H1 (cell line): ENCODE measurements at regions not wholly inside any gene's neighbourhood (a gene's known extent, or its start where the extent isn't known, plus 50 kb on each side); places are given as distances from the start of the nearest gene placed in this dataset.

Experiments used
- CTCF ChIA-PET: fragments of 300-600 bp; sonication (Branson Sonifier 250); formaldehyde crosslinking; loops from one replicate; lab custom pipeline; 2021; ENCODE audit not compliant: partially characterized antibody; lab: Charles Lee
- POLR2A ChIA-PET: fragments of 300-600 bp; sonication (Branson Sonifier 250); formaldehyde crosslinking; loops from one replicate; lab custom pipeline; 2021; ENCODE audit warnings: inconsistent platforms; ENCODE audit not compliant: partially characterized antibody; lab: Charles Lee
- DNase-seq, 2 experiments: peaks; one replicate each; pipeline versions ENCODE4 v3.0.0 to v3.0.0-alpha.2; 2010 to 2022; ENCODE audit warnings: low spot score in 2 of 2, low read depth in 1 of 2, mixed read lengths in 1 of 2
- FAIRE-seq: peaks from 2 replicates; lab custom pipeline; 2011; peaks lifted over from hg19 to GRCh38; lab: Jason Lieb, UNC
- H2AFZ ChIP-seq: 2 replicates; pipeline ENCODE4 v1.8.1; 2012; ENCODE audit warnings: low read length, inconsistent platforms
- H2AK5ac ChIP-seq: 2 replicates; pipeline ENCODE4 v1.6.1; 2013; ENCODE audit warnings: low read depth, low read length
- H2BK120ac ChIP-seq: replicated peaks from 2 replicates; pipeline ENCODE3; 2013; ENCODE audit warnings: low read depth, low read length, inconsistent platforms
- H2BK12ac ChIP-seq: 2 replicates; pipeline ENCODE4 v1.6.1; 2013; ENCODE audit warnings: low read depth, low read length
- H2BK15ac ChIP-seq: 2 replicates; pipeline ENCODE4 v1.6.1; 2013; ENCODE audit warnings: low read length
- H2BK20ac ChIP-seq: 2 replicates; pipeline ENCODE4 v1.6.1; 2013; ENCODE audit warnings: low read length
- H2BK5ac ChIP-seq: 2 replicates; pipeline ENCODE4 v1.6.1; 2013; ENCODE audit warnings: low read depth, low read length
- H3K14ac ChIP-seq: 2 replicates; pipeline ENCODE4 v1.6.1; 2013; ENCODE audit warnings: inconsistent platforms; ENCODE audit not compliant: insufficient read length
- H3K18ac ChIP-seq: 2 replicates; pipeline ENCODE4 v1.6.1; 2013; ENCODE audit warnings: low read length; ENCODE audit errors: extremely low read depth
- H3K23ac ChIP-seq: 2 replicates; pipeline ENCODE4 v1.6.1; 2013; ENCODE audit warnings: inconsistent platforms; ENCODE audit not compliant: insufficient read length
- H3K23me2 ChIP-seq: 2 replicates; pipeline ENCODE4 v1.6.1; 2013; ENCODE audit warnings: low read depth, low read length
- H3K27ac ChIP-seq: 2 replicates; pipeline ENCODE4 v1.6.1; 2011; ENCODE audit warnings: low read depth, low read length, inconsistent platforms
- H3K27me3 ChIP-seq, 4 experiments: replicated peaks in 1 of 4; 1 replicate in 1 of 4; 2 replicates in 3 of 4; pipeline versions ENCODE4 v1.6.1 to v1.8.1; 2011 to 2013; ENCODE audit warnings: low read length in 3 of 4, mild to moderate bottlenecking in 3 of 4, inconsistent platforms in 2 of 4, mixed read lengths in 2 of 4, moderate library complexity in 1 of 4; ENCODE audit not compliant: control insufficient read depth in 3 of 4, insufficient read depth in 3 of 4; ENCODE audit errors: extremely low read depth in 1 of 4
- H3K36me3 ChIP-seq, 4 experiments: 2 replicates each; pipeline versions ENCODE4 v1.6.1 to v1.8.1; 2011 to 2013; ENCODE audit warnings: mild to moderate bottlenecking in 4 of 4, low read length in 3 of 4, moderate library complexity in 2 of 4, control low read depth in 1 of 4, inconsistent platforms in 1 of 4; ENCODE audit not compliant: insufficient read depth in 4 of 4, control insufficient read depth in 2 of 4
- H3K4ac ChIP-seq: replicated peaks from 2 replicates; pipeline ENCODE3; 2013; ENCODE audit warnings: low read length, low read depth, mixed read lengths, inconsistent platforms; ENCODE audit not compliant: insufficient read length
- H3K4me1 ChIP-seq, 4 experiments: replicated peaks in 1 of 4; 1 replicate in 1 of 4; 2 replicates in 3 of 4; pipeline versions ENCODE4 v1.6.1 to v1.8.1; 2011 to 2013; ENCODE audit warnings: low read length in 3 of 4, inconsistent platforms in 2 of 4, mixed read lengths in 1 of 4; ENCODE audit not compliant: insufficient read depth in 4 of 4, control insufficient read depth in 3 of 4
- H3K4me2 ChIP-seq, 2 experiments: 2 replicates each; pipeline versions ENCODE4 v1.6.1 to v1.8.1; 2011 to 2013; ENCODE audit warnings: low read depth in 2 of 2, low read length in 2 of 2, control low read depth in 1 of 2, inconsistent platforms in 1 of 2, mild to moderate bottlenecking in 1 of 2; ENCODE audit not compliant: insufficient read depth in 1 of 2
- H3K4me3 ChIP-seq, 4 experiments: fragments of 200-600, 300-600 bp in 1 of 4; sonication (generic), shearing (Covaris generic), sonication (Bioruptor Twin) in 1 of 4; 2 replicates each; pipeline versions ENCODE4 v1.5.1 to v1.8.1; 2011 to 2016; ENCODE audit warnings: low read length in 4 of 4, low read depth in 3 of 4, control low read depth in 2 of 4, inconsistent platforms in 2 of 4, mild to moderate bottlenecking in 2 of 4, mixed read lengths in 1 of 4, moderate library complexity in 1 of 4; ENCODE audit not compliant: insufficient read depth in 2 of 4; ENCODE audit errors: extremely low read depth in 1 of 4
- H3K56ac ChIP-seq: replicated peaks from 2 replicates; pipeline ENCODE3; 2013; ENCODE audit warnings: low read depth, mild to moderate bottlenecking, mixed read lengths, low read length, inconsistent platforms; ENCODE audit not compliant: insufficient read length
- H3K79me1 ChIP-seq: 2 replicates; pipeline ENCODE4 v1.6.1; 2013; ENCODE audit warnings: low read depth, low read length, control low read depth
- H3K79me2 ChIP-seq, 2 experiments: 2 replicates each; pipeline versions ENCODE4 v1.6.1 to v1.8.1; 2012 to 2013; ENCODE audit warnings: low read length in 2 of 2, mild to moderate bottlenecking in 2 of 2, inconsistent platforms in 1 of 2; ENCODE audit not compliant: insufficient read depth in 2 of 2, control insufficient read depth in 1 of 2
- H3K9ac ChIP-seq, 4 experiments: replicated peaks in 1 of 4; 1 replicate in 1 of 4; 2 replicates in 3 of 4; pipeline versions ENCODE4 v1.6.1 to v1.8.1; 2011 to 2013; ENCODE audit warnings: low read depth in 3 of 4, low read length in 3 of 4, control low read depth in 2 of 4, mild to moderate bottlenecking in 2 of 4, moderate library complexity in 2 of 4, inconsistent platforms in 1 of 4; ENCODE audit errors: extremely low read depth in 1 of 4
- H3K9me3 ChIP-seq, 2 experiments: 2 replicates each; pipeline versions ENCODE4 v1.6.1 to v1.8.1; 2012 to 2013; ENCODE audit warnings: mild to moderate bottlenecking in 2 of 2, moderate library complexity in 2 of 2, control low read depth in 1 of 2, inconsistent platforms in 1 of 2, low read depth in 1 of 2, low read length in 1 of 2, mixed read lengths in 1 of 2; ENCODE audit not compliant: insufficient read depth in 2 of 2
- H4K20me1 ChIP-seq, 2 experiments: replicated peaks in 1 of 2; 2 replicates each; pipeline versions ENCODE3 to v1.8.1; 2011 to 2013; ENCODE audit warnings: inconsistent platforms in 2 of 2, low read length in 2 of 2, mild to moderate bottlenecking in 1 of 2; ENCODE audit not compliant: insufficient read depth in 2 of 2, control insufficient read depth in 1 of 2
- H4K5ac ChIP-seq: 2 replicates; pipeline ENCODE4 v1.6.1; 2013; ENCODE audit warnings: low read length, low read depth, mixed read lengths, inconsistent platforms; ENCODE audit not compliant: insufficient read length
- H4K8ac ChIP-seq: 2 replicates; pipeline ENCODE4 v1.8.0; 2013; ENCODE audit warnings: mild to moderate bottlenecking, moderate library complexity, low read length, inconsistent platforms; ENCODE audit not compliant: insufficient read depth; ENCODE audit errors: extremely low read depth
- H4K91ac ChIP-seq: replicated peaks from 2 replicates; pipeline ENCODE3; 2013; ENCODE audit warnings: low read length, mixed read lengths, inconsistent platforms; ENCODE audit not compliant: insufficient read length
- CTBP2 ChIP-seq: IDR thresholded peaks from 2 replicates; pipeline ENCODE4 v1.7.0; 2011; ENCODE audit warnings: borderline replicate concordance, mild to moderate bottlenecking, moderate library complexity, mixed read lengths, low read length; ENCODE audit not compliant: insufficient read depth, insufficient read length
- CTCF ChIP-seq, 3 experiments: IDR thresholded peaks; 1 replicate in 2 of 3; 2 replicates in 1 of 3; pipeline versions ENCODE4 v1.5.1 to v1.6.1; 2011; ENCODE audit warnings: low read length in 3 of 3, mild to moderate bottlenecking in 3 of 3, inconsistent platforms in 2 of 3, low read depth in 1 of 3, moderate library complexity in 1 of 3; ENCODE audit not compliant: insufficient read depth in 1 of 3; ENCODE audit errors: control extremely low read depth in 1 of 3
- NANOG ChIP-seq: IDR thresholded peaks from 2 replicates; pipeline ENCODE4 v1.6.1; 2011; ENCODE audit warnings: low read length, low read depth, mild to moderate bottlenecking, inconsistent platforms; ENCODE audit not compliant: insufficient read depth, poor library complexity, severe bottlenecking
- RAD21 ChIP-seq, 2 experiments: IDR thresholded peaks in 1 of 2; conservative IDR thresholded peaks in 1 of 2; 2 replicates each; pipeline ENCODE4 v1.6.1; 2011; ENCODE audit warnings: low read depth in 2 of 2, low read length in 2 of 2, improper control_type of control experiment in 1 of 2, inconsistent platforms in 1 of 2, mild to moderate bottlenecking in 1 of 2, moderate library complexity in 1 of 2
- RBBP5 ChIP-seq: IDR thresholded peaks from 2 replicates; pipeline ENCODE4 v1.7.1; 2012; ENCODE audit warnings: low read depth, mild to moderate bottlenecking, inconsistent platforms, low read length, moderate library complexity, borderline replicate concordance
- SAP30 ChIP-seq: fragments of 300-600 bp; sonication (generic); IDR thresholded peaks from 2 replicates; pipeline ENCODE4 v1.7.1; 2012; ENCODE audit warnings: low read length, moderate library complexity, mild to moderate bottlenecking, inconsistent platforms; ENCODE audit not compliant: insufficient read depth, insufficient replicate concordance
- WGBS, 2 experiments: shearing (Covaris generic) in 1 of 2; methylation state at CpG; one replicate each; pipeline versions ENCODE4 v1.1.6 to v1.1.7; 2013 to 2015; ENCODE audit warnings: low lambda C conversion rate in 2 of 2, mixed read lengths in 2 of 2, inconsistent platforms in 1 of 2, low coverage in 1 of 2, missing lambda C conversion rate in 1 of 2; ENCODE audit not compliant: insufficient replicate concordance in 2 of 2, insufficient coverage in 1 of 2, insufficient read length in 1 of 2; ENCODE audit errors: extremely low coverage in 1 of 2, missing lambda C conversion rate in 1 of 2; 5-methylcytosine and 5-hydroxymethylcytosine counted together

GRCh38 chrX:110418316-110419235, 59.9 kb downstream of the RTL9 start:
- H3K4me3 ChIP-seq = no peak overlapping the region
- no peak overlapping the region for H2BK20ac ChIP-seq
- H3K56ac ChIP-seq = no peak overlapping the region
- H3K18ac ChIP-seq = no peak overlapping the region
- no peaks in the 10 kb centered on the region for H4K20me1 ChIP-seq
- 56% methylated on average over 19 of the region's 22 CpGs; no CpG with 5 or more reads in 1 of the 2 experiments for WGBS, 2 experiments
- ChIA-PET POLR2A (no interaction called here), CTCF (interaction anchor here (0.8 to 22.7 kb wide), 13 partner anchors 9 to 632 kb away, joined by 3 to 742 read pairs (median 7); no protein-coding TSS in a partner anchor)
- no peaks in the 10 kb centered on the region for H3K23me2 ChIP-seq
- H2BK5ac ChIP-seq = no peak overlapping the region
- no peaks in the 10 kb centered on the region for H3K36me3 ChIP-seq
- no peak overlapping the region for H3K27ac ChIP-seq
- H4K91ac ChIP-seq = no peak overlapping the region
- no peak overlapping the region for H2BK120ac ChIP-seq
- no peak overlapping the region for H3K4ac ChIP-seq
- FAIRE-seq = peak; percentile 99
- H3K23ac ChIP-seq = no peak overlapping the region
- no peaks in the 10 kb centered on the region for H3K79me1 ChIP-seq
- H3K4me2 ChIP-seq = no peak overlapping the region
- no peak overlapping the region for H3K9ac ChIP-seq
- H3K9me3 ChIP-seq = no peaks in the 10 kb centered on the region
- H2AFZ ChIP-seq = 0 out of 2 replicates have a peak overlapping the region, but pooled peaks have one; percentile 70
- no peak overlapping the region for H3K14ac ChIP-seq
- H3K79me2 ChIP-seq = no peaks in the 10 kb centered on the region
- no peaks in the 10 kb centered on the region for H3K27me3 ChIP-seq
- no peak overlapping the region; the same call in 1 of the 2 replicates for H4K8ac ChIP-seq
- no peak overlapping the region for H2BK12ac ChIP-seq
- H2AK5ac ChIP-seq = no peak overlapping the region
- TF ChIP-seq SAP30 (no peak), RAD21 (IDR thresholded peaks at IDR 0.05 in 1 of 2, conservative IDR thresholded peaks at IDR 0.05 in 1 of 2; ENCODE audit: low read depth in 2 of 2, low read length in 2 of 2) (peak; percentile 53 to 63), CTCF (IDR thresholded peaks at IDR 0.05; ENCODE audit: control extremely low read depth in 1 of 3, insufficient read depth in 1 of 3, low read depth in 1 of 3, low read length in 3 of 3) (peak; percentile 28 to 55 (median 43)), NANOG (no peak), CTBP2 (no peak), RBBP5 (no peak)
- no peak overlapping the region for H2BK15ac ChIP-seq
- DNase-seq = no peak
- no peak overlapping the region for H4K5ac ChIP-seq
- peaks cover 0 to 6% (median 1%) of the 10 kb centered on the region in 4 experiments; a peak in 3 of 7 replicates for H3K4me1 ChIP-seq
